Lower leg skin (tissue), 3 donors: ENCODE measurements at regions not wholly inside any gene's neighbourhood (a gene's known extent, or its start where the extent isn't known, plus 50 kb on each side); places are given as distances from the start of the nearest gene placed in this dataset.
"Not testable (repeated sequence)": the region's sequence is repeated elsewhere in the genome, so short reads cannot be mapped to it uniquely, and the experiment has no call there.

Source experiments
- CTCF ChIP-seq, 3 donors: fragments of 450-650 bp; IDR thresholded peaks; one replicate each; pipeline ENCODE4 v1.5.1; 2016; ENCODE audit warnings: antibody characterized with exemption in 3 of 3, mild to moderate bottlenecking in 3 of 3, moderate library complexity in 2 of 3
- POLR2A ChIP-seq, 2 donors: fragments of 450-650 bp; IDR thresholded peaks; one replicate each; pipeline ENCODE4 v1.6.1; 2016 to 2017; ENCODE audit warnings: antibody characterized with exemption in 2 of 2, mild to moderate bottlenecking in 1 of 2, moderate library complexity in 1 of 2

DNA sequence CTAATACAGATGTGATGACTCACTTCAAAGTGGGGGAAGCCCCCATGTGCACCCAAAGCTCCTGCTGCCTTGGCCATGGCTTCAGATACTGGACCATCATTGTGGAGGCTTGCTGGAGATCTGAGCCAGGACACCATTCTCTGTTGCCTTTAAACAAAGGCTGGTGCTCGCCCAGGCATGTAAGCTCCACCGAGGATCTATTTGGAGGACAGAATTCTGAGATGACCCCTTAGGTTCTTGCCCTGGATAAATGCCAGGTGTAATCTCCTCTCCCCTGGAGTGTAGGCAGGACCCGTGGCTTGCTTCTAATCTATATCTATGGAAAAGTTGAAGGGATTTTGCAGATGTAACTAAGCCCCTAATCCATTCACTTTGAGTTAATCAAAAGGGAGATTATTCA is 141.0 kb downstream of the UNC93B1 start:
- not testable (repeated sequence) for TF ChIP-seq CTCF, POLR2A (IDR thresholded peaks at IDR 0.05)
